ENCODE measurements at regions not wholly inside any gene's neighbourhood (a gene's known extent, or its start where the extent isn't known, plus 50 kb on each side); places are given as distances from the start of the nearest gene placed in this dataset.

GRCh38 chr1:221435504-221435904 is 306.4 kb downstream of the DUSP10 start:
- peak; percentile 65 for DNase-seq

GRCh38 chr1:221437171-221437570 is 304.7 kb downstream of the DUSP10 start:
- no peak for DNase-seq

GRCh38 chr1:221437926-221438325 is 304.0 kb downstream of the DUSP10 start:
- no peak for DNase-seq

- no peak for DNase-seq
These were observed 302.7 kb downstream of the DUSP10 start for GRCh38 chr1:221439008-221439746.

- peak; percentile 90 for DNase-seq
These were observed 302.0 kb downstream of the DUSP10 start for GRCh38 chr1:221439747-221440501.

GRCh38 chr1:221440658-221441057 is 301.2 kb downstream of the DUSP10 start:
- DNase-seq, result peak; percentile 92

- no peak for DNase-seq
These were observed 299.8 kb downstream of the DUSP10 start for GRCh38 chr1:221442056-221442455.

- no peak for DNase-seq
These were observed 297.5 kb downstream of the DUSP10 start for GRCh38 chr1:221444346-221444745.

GRCh38 chr1:221448585-221449175 is 293.2 kb downstream of the DUSP10 start:
- peak; percentile 58 for DNase-seq

GRCh38 chr1:221449194-221449593 is 292.7 kb downstream of the DUSP10 start:
- no peak for DNase-seq

- DNase-seq, result no peak
These were observed 292.0 kb downstream of the DUSP10 start for GRCh38 chr1:221449801-221450470.

GRCh38 chr1:221451741-221452140 is 290.1 kb downstream of the DUSP10 start:
- DNase-seq, result no peak

- no peak for DNase-seq
These were observed 287.8 kb downstream of the DUSP10 start for GRCh38 chr1:221454096-221454495.

- DNase-seq, result no peak
These were observed 285.0 kb downstream of the DUSP10 start for GRCh38 chr1:221456918-221457317.

GRCh38 chr1:221457685-221458446 is 284.0 kb downstream of the DUSP10 start:
- peak; percentile 89 for DNase-seq

GRCh38 chr1:221458447-221459156 is 283.3 kb downstream of the DUSP10 start:
- DNase-seq, result peak; percentile 96

GRCh38 chr1:221459558-221459957 is 282.3 kb downstream of the DUSP10 start:
- DNase-seq, result no peak

GRCh38 chr1:221462345-221462744 is 279.5 kb downstream of the DUSP10 start:
- no peak for DNase-seq

GRCh38 chr1:221468546-221468945 is 273.3 kb downstream of the DUSP10 start:
- DNase-seq, result no peak

- DNase-seq, result peak; percentile 70
These were observed 272.4 kb downstream of the DUSP10 start for GRCh38 chr1:221469476-221469875.

- no peak for DNase-seq
These were observed 271.7 kb downstream of the DUSP10 start for GRCh38 chr1:221470000-221470698.
